Right cardiac atrium (tissue), 5 donors: ENCODE measurements at regions not wholly inside any gene's neighbourhood (a gene's known extent, or its start where the extent isn't known, plus 50 kb on each side); places are given as distances from the start of the nearest gene placed in this dataset.
"Not testable (repeated sequence)": the region's sequence is repeated elsewhere in the genome, so short reads cannot be mapped to it uniquely, and the experiment has no call there.

ENCODE experiments used
- ATAC-seq, 2 donors: fragments of 200-7000 bp; cut with Tn5 transposase; one replicate each; pipeline versions ENCODE4 v1.8.0 to v1.9.1; 2020; ENCODE audit warnings: moderate library complexity in 2 of 2, mild to moderate bottlenecking in 1 of 2
- DNase-seq, 3 donors: peaks; one replicate each; pipeline ENCODE4 v3.0.0-alpha.2; 2020
- H3K27ac ChIP-seq: one replicate; pipeline ENCODE4 v1.5.1; 2013; ENCODE audit warnings: mild to moderate bottlenecking, low read length, control low read depth, moderate library complexity
- H3K27me3 ChIP-seq: one replicate; pipeline ENCODE4 v1.6.1; 2013; ENCODE audit not compliant: control insufficient read depth, insufficient read depth
- H3K4me1 ChIP-seq: one replicate; pipeline ENCODE4 v1.6.1; 2013; ENCODE audit warnings: low read length; ENCODE audit not compliant: control insufficient read depth, insufficient read depth
- H3K4me3 ChIP-seq: one replicate; pipeline ENCODE4 v1.5.1; 2013; ENCODE audit warnings: low read length, control low read depth
- H3K9me3 ChIP-seq: one replicate; pipeline ENCODE4 v1.6.1; 2013; ENCODE audit warnings: low read length; ENCODE audit not compliant: control insufficient read depth
- WGBS: extraction: QIAGEN DNeasy Blood & Tissue Kit; methylation state at CpG from one replicate; pipeline ENCODE4 v1.1.7; 2013; 5-methylcytosine and 5-hydroxymethylcytosine counted together
- intact Hi-C, 4 donors: fragments of 100-400 bp; cut with DNase I; formaldehyde crosslinking; loops; one replicate each; pipeline versions ENCODE4 v1.11.0 to v1.14.0; 2022 to 2023
- donor health status: healthy with polysubstance abuse.
- donor health status: DM: no; HTN: yes; CAD: no.
- donor health status: DM: no; HTN: no; CAD: no.
- donor health status: DM: no; HTN: yes; CAD: no; lungs with severe emphysema.
- donor health status: DM: yes; HTN: yes; CAD: no.

- Histone ChIP-seq H3K4me1 (no peaks in the 10 kb centered on the region), H3K9me3 (no peaks in the 10 kb centered on the region), H3K27ac (no peak overlapping the region), H3K4me3 (no peak overlapping the region), H3K27me3 (no peaks in the 10 kb centered on the region)
- no peak for DNase-seq
- intact Hi-C loops, result no loop called here
- 45% methylated on average over 2 of the region's 2 CpGs for WGBS
- no peak for ATAC-seq
Measured at GRCh38 chr4:33086331-33086925, 2366.3 kb downstream of the PCDH7 start.

DNA sequence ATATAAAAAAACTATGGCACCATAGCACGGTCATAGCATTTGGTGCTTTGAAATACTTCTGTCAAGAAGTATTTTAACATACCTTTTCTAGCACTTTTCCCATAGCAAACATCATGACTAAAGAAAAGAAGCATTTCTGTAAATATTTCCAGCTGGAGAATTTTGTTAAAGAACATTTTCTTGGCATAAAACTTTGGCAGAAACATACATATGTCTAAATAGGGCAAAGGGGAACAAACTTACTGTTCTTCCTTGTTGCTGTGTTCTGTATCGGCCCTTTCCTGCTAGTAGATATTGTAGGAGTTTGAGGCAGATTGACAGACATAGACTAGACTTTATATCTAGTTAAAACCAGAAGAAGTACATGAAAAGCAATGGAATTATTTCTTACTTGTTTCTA is 2368.5 kb downstream of the PCDH7 start:
- H3K4me3 ChIP-seq, result no peak overlapping the region
- no peaks in the 10 kb centered on the region for H3K27me3 ChIP-seq
- 55% methylated on average over 2 of the region's 2 CpGs for WGBS
- intact Hi-C loops, result no loop called here
- no peak for DNase-seq
- no peak for ATAC-seq
- H3K4me1 ChIP-seq, result no peaks in the 10 kb centered on the region
- no peak overlapping the region for H3K27ac ChIP-seq
- no peaks in the 10 kb centered on the region for H3K9me3 ChIP-seq

- no peak overlapping the region for H3K4me3 ChIP-seq
- H3K27me3 ChIP-seq, result no peaks in the 10 kb centered on the region
- H3K9me3 ChIP-seq, result no peaks in the 10 kb centered on the region
- H3K4me1 ChIP-seq, result no peaks in the 10 kb centered on the region
- no peak overlapping the region for H3K27ac ChIP-seq
- ATAC-seq, result no peak
- intact Hi-C loops, result no loop called here
- no peak for DNase-seq
- 70% methylated on average over 6 of the region's 6 CpGs for WGBS
Measured at GRCh38 chr4:33090910-33091309, 2370.7 kb downstream of the PCDH7 start.

GRCh38 chr4:33091961-33092360 is 2371.8 kb downstream of the PCDH7 start:
- ATAC-seq, result no peak
- no peaks in the 10 kb centered on the region for H3K27me3 ChIP-seq
- no peak overlapping the region for H3K4me3 ChIP-seq
- no peak for DNase-seq
- H3K9me3 ChIP-seq, result no peaks in the 10 kb centered on the region
- no peak overlapping the region for H3K27ac ChIP-seq
- WGBS, result 88% methylated on average over 3 of the region's 3 CpGs
- intact Hi-C loops, result no loop called here
- H3K4me1 ChIP-seq, result no peaks in the 10 kb centered on the region

GRCh38 chr4:33104273-33104672 is 2384.1 kb downstream of the PCDH7 start:
- no peak for ATAC-seq
- WGBS, result 33% methylated on average over 3 of the region's 3 CpGs
- intact Hi-C loops, result no loop called here

DNA sequence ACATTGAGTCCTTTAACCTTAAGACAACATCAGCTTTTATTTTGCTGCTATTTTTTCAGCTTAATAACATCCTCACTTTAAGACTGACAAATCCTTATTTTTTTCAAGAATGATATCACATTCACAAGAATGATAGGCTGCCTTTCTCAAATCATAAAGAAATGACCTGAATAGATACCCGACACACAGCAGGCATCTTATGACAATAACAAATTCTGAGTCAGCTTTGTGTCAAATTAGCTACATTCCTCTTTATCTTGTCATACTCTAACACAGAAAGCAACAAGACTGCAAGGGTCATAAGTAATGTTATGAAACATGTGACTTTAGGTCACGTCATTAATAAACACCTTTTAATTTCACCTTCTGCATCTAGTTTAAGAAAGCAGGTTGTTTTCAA is 2387.6 kb downstream of the PCDH7 start:
- Histone ChIP-seq H3K27ac (no peak overlapping the region), H3K9me3 (no peaks in the 10 kb centered on the region), H3K4me1 (no peaks in the 10 kb centered on the region), H3K27me3 (no peaks in the 10 kb centered on the region), H3K4me3 (no peak overlapping the region)
- DNase-seq (no peak), ATAC-seq (no peak)
- WGBS, result 85% methylated on average over 2 of the region's 2 CpGs
- intact Hi-C loops, result no loop called here

More at GRCh38 chr4:33104273-33104672, 2384.1 kb downstream of the PCDH7 start:
- no peaks in the 10 kb centered on the region for H3K9me3 ChIP-seq
- DNase-seq, result no peak
- H3K4me1 ChIP-seq, result no peaks in the 10 kb centered on the region
- no peaks in the 10 kb centered on the region for H3K27me3 ChIP-seq
- no peak overlapping the region for H3K4me3 ChIP-seq
- H3K27ac ChIP-seq, result no peak overlapping the region

GRCh38 chr4:33111117-33111516 is 2390.9 kb downstream of the PCDH7 start:
- no peaks in the 10 kb centered on the region for H3K27me3 ChIP-seq
- no peak overlapping the region for H3K4me3 ChIP-seq
- intact Hi-C loops, result no loop called here
- H3K4me1 ChIP-seq, result no peaks in the 10 kb centered on the region
- no peaks in the 10 kb centered on the region for H3K9me3 ChIP-seq
- ATAC-seq, result no peak
- H3K27ac ChIP-seq, result no peak overlapping the region
- no peak for DNase-seq
- WGBS, result 81% methylated on average over 1 of the region's 1 CpG

DNA sequence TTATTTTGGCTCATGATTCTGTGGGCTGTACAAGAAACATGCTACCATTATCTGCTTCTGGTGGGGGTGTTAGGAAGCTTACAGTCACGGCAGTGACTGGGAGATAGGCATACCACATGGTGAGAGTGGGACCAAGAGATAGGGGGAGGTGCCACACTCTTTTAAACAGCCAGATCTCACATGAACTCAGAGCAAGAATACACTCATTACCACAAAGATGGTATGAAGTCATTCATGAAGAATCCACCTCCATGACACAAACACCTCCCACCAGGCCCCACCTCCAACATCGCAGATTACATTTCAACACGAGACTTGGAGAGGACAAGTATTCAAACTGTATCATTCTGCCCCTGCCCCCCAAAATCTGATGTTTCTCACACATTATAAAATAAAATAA is 2396.7 kb downstream of the PCDH7 start:
- intact Hi-C loops, result no loop called here

GRCh38 chr4:33126002-33126401 is 2405.8 kb downstream of the PCDH7 start:
- H3K4me3 ChIP-seq, result no peak overlapping the region
- no peaks in the 10 kb centered on the region for H3K4me1 ChIP-seq
- intact Hi-C loops, result no loop called here
- no peaks in the 10 kb centered on the region for H3K27me3 ChIP-seq
- 77% methylated on average over 1 of the region's 1 CpG for WGBS
- no peaks in the 10 kb centered on the region for H3K9me3 ChIP-seq
- H3K27ac ChIP-seq, result no peak overlapping the region
- ATAC-seq, result no peak
- no peak for DNase-seq

More for the DNA sequence above, 2396.7 kb downstream of the PCDH7 start:
- H3K9me3 ChIP-seq, result no peaks in the 10 kb centered on the region
- H3K4me3 ChIP-seq, result no peak overlapping the region
- H3K27me3 ChIP-seq, result no peaks in the 10 kb centered on the region
- no peak overlapping the region for H3K27ac ChIP-seq
- DNase-seq, result no peak
- 62% methylated on average over 3 of the region's 3 CpGs for WGBS
- no peaks in the 10 kb centered on the region for H3K4me1 ChIP-seq
- ATAC-seq, result no peak

DNA sequence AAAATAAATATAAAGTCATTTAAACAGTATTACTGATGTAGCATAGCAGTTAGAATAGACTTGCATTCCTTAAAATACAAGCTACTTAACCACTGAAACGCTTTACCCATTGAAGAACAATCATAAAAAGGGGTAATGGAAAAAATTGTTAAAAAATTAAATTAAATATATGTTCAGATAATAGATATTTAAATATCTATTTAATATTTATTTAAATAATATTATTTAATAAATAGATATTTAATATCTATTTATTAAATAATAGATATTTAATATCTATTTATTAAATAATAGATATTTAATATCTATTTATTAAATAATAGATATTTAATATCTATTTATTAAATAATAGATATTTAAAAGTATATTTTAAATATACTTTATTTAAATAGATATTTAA is 2410.5 kb downstream of the PCDH7 start:
- H3K4me1 ChIP-seq, H3K4me3 ChIP-seq, ATAC-seq, H3K27ac ChIP-seq, intact Hi-C loops, DNase-seq, H3K9me3 ChIP-seq, H3K27me3 ChIP-seq: not testable (repeated sequence)
- 87% methylated on average over 1 of the region's 1 CpG for WGBS

- DNase-seq, result no peak
- no peak for ATAC-seq
- Histone ChIP-seq H3K4me1 (no peaks in the 10 kb centered on the region), H3K9me3 (no peaks in the 10 kb centered on the region), H3K27me3 (no peaks in the 10 kb centered on the region), H3K27ac (no peak overlapping the region), H3K4me3 (no peak overlapping the region)
- intact Hi-C loops, result no loop called here
- 39% methylated on average over 2 of the region's 2 CpGs for WGBS
Measured at GRCh38 chr4:33133723-33134122, 2413.6 kb downstream of the PCDH7 start.

- H3K27me3 ChIP-seq, result no peaks in the 10 kb centered on the region
- WGBS, result 78% methylated on average over 1 of the region's 1 CpG
- H3K27ac ChIP-seq, result no peak overlapping the region
- ATAC-seq, result no peak
- intact Hi-C loops, result no loop called here
- no peak for DNase-seq
- H3K4me3 ChIP-seq, result no peak overlapping the region
- H3K9me3 ChIP-seq, result no peaks in the 10 kb centered on the region
- no peaks in the 10 kb centered on the region for H3K4me1 ChIP-seq
Measured at GRCh38 chr4:33134366-33134765, 2414.2 kb downstream of the PCDH7 start.
